Esophagus muscularis mucosa (tissue), 4 donors: ENCODE measurements at regions not wholly inside any gene's neighbourhood (a gene's known extent, or its start where the extent isn't known, plus 50 kb on each side); places are given as distances from the start of the nearest gene placed in this dataset.
"Not testable (repeated sequence)": the region's sequence is repeated elsewhere in the genome, so short reads cannot be mapped to it uniquely, and the experiment has no call there.

Experiments
- DNase-seq: peaks from one replicate; pipeline ENCODE4 v3.0.0-alpha.2; 2017; ENCODE audit errors: extremely low spot score
- H3K27ac ChIP-seq, 4 donors: fragments of 200-600 bp; sonication (generic); replicated peaks in 1 of 4; 1 replicate in 3 of 4; 2 replicates in 1 of 4; pipeline ENCODE4 v1.5.1; 2016 to 2019; ENCODE audit warnings: mild to moderate bottlenecking in 1 of 4
- H3K27me3 ChIP-seq, 4 donors: fragments of 200-600 bp; sonication (generic); one replicate each; pipeline versions ENCODE4 v1.5.1 to v1.6.0; 2016 to 2019
- H3K36me3 ChIP-seq, 4 donors: fragments of 200-600 bp; sonication (generic); one replicate each; pipeline ENCODE4 v1.5.1; 2016 to 2019
- H3K4me1 ChIP-seq, 4 donors: fragments of 200-600 bp; sonication (generic); one replicate each; pipeline ENCODE4 v1.5.1; 2016 to 2019
- H3K4me3 ChIP-seq, 4 donors: fragments of 200-600 bp; sonication (generic); 1 replicate in 2 of 4; 2 replicates in 2 of 4; pipeline ENCODE4 v1.5.1; 2016 to 2019; ENCODE audit warnings: mild to moderate bottlenecking in 4 of 4, moderate library complexity in 1 of 4
- H3K9me3 ChIP-seq, 4 donors: fragments of 200-600 bp; sonication (generic); 1 replicate in 3 of 4; 2 replicates in 1 of 4; pipeline ENCODE4 v1.5.1; 2016 to 2019
- CTCF ChIP-seq, 3 experiments: fragments of 200-600 bp in 2 of 3; fragments of 450-650 bp in 1 of 3; sonication (generic) in 2 of 3; IDR thresholded peaks; one replicate each; pipeline ENCODE4 v1.5.1; 2017 to 2019; ENCODE audit warnings: antibody characterized with exemption in 3 of 3, mild to moderate bottlenecking in 2 of 3, moderate library complexity in 1 of 3
- EP300 ChIP-seq: sonication (generic); formaldehyde crosslinking; IDR thresholded peaks from one replicate; pipeline ENCODE4 v1.6.1; 2017; ENCODE audit warnings: antibody characterized with exemption
- POLR2A ChIP-seq: fragments of 450-650 bp; IDR thresholded peaks from one replicate; pipeline ENCODE4 v1.6.1; 2017; ENCODE audit warnings: antibody characterized with exemption, moderate library complexity, mild to moderate bottlenecking, low read depth
- POLR2AphosphoS5 ChIP-seq, 2 donors: sonication (generic); formaldehyde crosslinking; IDR thresholded peaks; one replicate each; pipeline ENCODE4 v1.6.1; 2017; ENCODE audit warnings: antibody characterized with exemption in 2 of 2
- WGBS: methylation state at CpG from one replicate; pipeline ENCODE4 v1.1.5; 2018; 5-methylcytosine and 5-hydroxymethylcytosine counted together
- intact Hi-C: fragments of 100-400 bp; cut with DNase I; formaldehyde crosslinking; loops from one replicate; pipeline ENCODE4 v1.15.1; 2023

- DNase-seq: no peak
- intact Hi-C loops: no loop called here
- TF ChIP-seq POLR2A (no peak), POLR2AphosphoS5 (IDR thresholded peaks at IDR 0.05) (no peak), CTCF (IDR thresholded peaks at IDR 0.05) (no peak), EP300 (no peak)
- peaks cover 0 to 17% (median 0%) of the 10 kb centered on the region in 4 donors for H3K27me3 ChIP-seq
- no peaks in the 10 kb centered on the region for H3K36me3 ChIP-seq
- no peaks in the 10 kb centered on the region for H3K4me1 ChIP-seq
- H3K9me3 ChIP-seq: peaks cover 0 to 7% (median 6%) of the 10 kb centered on the region in 4 donors
- H3K27ac ChIP-seq: no peak overlapping the region
- no peak overlapping the region for H3K4me3 ChIP-seq
Measured at GRCh38 chr21:38097789-38098188, 159.0 kb upstream of the KCNJ15 start.

GRCh38 chr21:38112219-38112789 is 144.5 kb upstream of the KCNJ15 start:
- 98% methylated on average over 3 of the region's 3 CpGs for WGBS
- H3K9me3 ChIP-seq: no peaks in the 10 kb centered on the region
- intact Hi-C loops: no loop called here

GRCh38 chr21:38114717-38115333 is 142.0 kb upstream of the KCNJ15 start:
- no peak for DNase-seq
- TF ChIP-seq POLR2A (no peak), CTCF (IDR thresholded peaks at IDR 0.05) (no peak), POLR2AphosphoS5 (IDR thresholded peaks at IDR 0.05) (no peak), EP300 (no peak)
- H3K27me3 ChIP-seq: peaks cover 0 to 12% (median 0%) of the 10 kb centered on the region in 4 donors
- intact Hi-C loops: no loop called here
- no peaks in the 10 kb centered on the region for H3K9me3 ChIP-seq
- H3K4me1 ChIP-seq: no peaks in the 10 kb centered on the region
- no peaks in the 10 kb centered on the region for H3K36me3 ChIP-seq
- no peak overlapping the region for H3K4me3 ChIP-seq
- no peak overlapping the region for H3K27ac ChIP-seq
- 95% methylated on average over 2 of the region's 2 CpGs for WGBS

More at GRCh38 chr21:38112219-38112789, 144.5 kb upstream of the KCNJ15 start:
- Histone ChIP-seq H3K27me3 (peaks cover 0 to 12% (median 0%) of the 10 kb centered on the region in 4 donors), H3K4me3 (no peak overlapping the region), H3K4me1 (no peaks in the 10 kb centered on the region), H3K36me3 (no peaks in the 10 kb centered on the region), H3K27ac (no peak overlapping the region)
- no peak for DNase-seq
- TF ChIP-seq POLR2AphosphoS5 (IDR thresholded peaks at IDR 0.05): no peak

- Histone ChIP-seq H3K4me3 (no peak overlapping the region), H3K27ac (no peak overlapping the region), H3K9me3 (no peaks in the 10 kb centered on the region), H3K4me1 (no peaks in the 10 kb centered on the region), H3K36me3 (no peaks in the 10 kb centered on the region), H3K27me3 (peaks cover 0 to 12% (median 0%) of the 10 kb centered on the region in 4 donors)
- WGBS: 96% methylated on average over 3 of the region's 3 CpGs
- intact Hi-C loops: no loop called here
- TF ChIP-seq POLR2AphosphoS5 (IDR thresholded peaks at IDR 0.05) (no peak), EP300 (no peak), POLR2A (no peak), CTCF (IDR thresholded peaks at IDR 0.05) (no peak)
- no peak for DNase-seq
Measured at GRCh38 chr21:38115870-38116269, 140.9 kb upstream of the KCNJ15 start.

- no peaks in the 10 kb centered on the region for H3K4me1 ChIP-seq
- WGBS: 89% methylated on average over 4 of the region's 4 CpGs
- intact Hi-C loops: loop anchor here (10.0 kb wide), 1 partner anchor 445 kb away; no protein-coding TSS in a partner anchor
- H3K4me3 ChIP-seq: no peak overlapping the region
- H3K36me3 ChIP-seq: no peaks in the 10 kb centered on the region
- H3K9me3 ChIP-seq: no peaks in the 10 kb centered on the region
- peaks cover 0 to 6% (median 0%) of the 10 kb centered on the region in 4 donors for H3K27me3 ChIP-seq
- TF ChIP-seq CTCF (IDR thresholded peaks at IDR 0.05) (no peak), EP300 (no peak), POLR2A (no peak), POLR2AphosphoS5 (IDR thresholded peaks at IDR 0.05) (no peak)
- H3K27ac ChIP-seq: no peak overlapping the region
- DNase-seq: no peak
Measured at GRCh38 chr21:38119793-38120192, 137.0 kb upstream of the KCNJ15 start.

GRCh38 chr21:38120679-38120983 is 136.2 kb upstream of the KCNJ15 start:
- H3K27me3 ChIP-seq, H3K9me3 ChIP-seq, H3K4me1 ChIP-seq, H3K27ac ChIP-seq, DNase-seq, H3K36me3 ChIP-seq, H3K4me3 ChIP-seq: not testable (repeated sequence)
- WGBS: 98% methylated on average over 6 of the region's 6 CpGs
- intact Hi-C loops: loop anchor here (10.0 kb wide), 1 partner anchor 446 kb away; no protein-coding TSS in a partner anchor
